ENCODE measurements at regions not wholly inside any gene's neighbourhood (a gene's known extent, or its start where the extent isn't known, plus 50 kb on each side); places are given as distances from the start of the nearest gene placed in this dataset.

DNA sequence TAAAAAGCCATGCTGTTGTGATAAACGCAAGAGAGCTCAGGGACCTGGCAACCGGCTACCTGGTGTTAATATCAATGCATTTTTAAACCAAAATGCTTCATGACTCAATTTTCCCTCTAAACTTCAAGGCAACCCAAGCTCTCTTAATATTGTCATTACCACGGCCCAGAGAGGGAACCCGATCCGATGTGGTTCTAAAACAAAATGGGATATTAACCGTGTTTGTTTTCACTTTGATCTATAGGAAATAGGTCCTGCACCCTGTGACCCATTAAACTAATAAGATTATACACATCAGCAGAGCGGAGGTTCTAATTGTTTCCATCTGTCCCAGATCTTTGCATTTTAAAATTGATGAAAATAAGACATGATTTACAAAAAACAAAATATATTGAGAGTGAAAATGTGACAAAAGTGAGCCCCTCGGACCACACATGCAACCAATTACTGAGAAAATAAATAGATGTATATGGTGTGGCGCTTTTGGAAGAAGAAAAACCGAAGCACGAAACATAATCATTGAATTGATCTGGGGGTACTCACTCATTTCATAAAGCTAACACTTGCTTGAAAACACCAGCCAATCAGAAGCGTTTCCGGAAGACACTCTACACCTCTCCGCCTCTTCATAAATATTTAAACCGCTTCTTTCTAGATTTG lies 290.3 kb upstream of the NFE2L3 start:
- Histone ChIP-seq H3K4me3 (no peak overlapping the region), H3K4me1 (peaks cover 0 to 7% of the 10 kb centered on the region in 2 donors), H3K9me3 (peaks cover 0 to 6% of the 10 kb centered on the region in 2 donors), H3K27ac (no peak overlapping the region), H3K36me3 (no peaks in the 10 kb centered on the region), H3K27me3 (peaks cover 93 to 100% of the 10 kb centered on the region in 2 donors)
- ATAC-seq (no peak), DNase-seq (no peak)
- intact Hi-C loops (cut with DNase I), result no loop called here
- TF ChIP-seq, protein P1, sequence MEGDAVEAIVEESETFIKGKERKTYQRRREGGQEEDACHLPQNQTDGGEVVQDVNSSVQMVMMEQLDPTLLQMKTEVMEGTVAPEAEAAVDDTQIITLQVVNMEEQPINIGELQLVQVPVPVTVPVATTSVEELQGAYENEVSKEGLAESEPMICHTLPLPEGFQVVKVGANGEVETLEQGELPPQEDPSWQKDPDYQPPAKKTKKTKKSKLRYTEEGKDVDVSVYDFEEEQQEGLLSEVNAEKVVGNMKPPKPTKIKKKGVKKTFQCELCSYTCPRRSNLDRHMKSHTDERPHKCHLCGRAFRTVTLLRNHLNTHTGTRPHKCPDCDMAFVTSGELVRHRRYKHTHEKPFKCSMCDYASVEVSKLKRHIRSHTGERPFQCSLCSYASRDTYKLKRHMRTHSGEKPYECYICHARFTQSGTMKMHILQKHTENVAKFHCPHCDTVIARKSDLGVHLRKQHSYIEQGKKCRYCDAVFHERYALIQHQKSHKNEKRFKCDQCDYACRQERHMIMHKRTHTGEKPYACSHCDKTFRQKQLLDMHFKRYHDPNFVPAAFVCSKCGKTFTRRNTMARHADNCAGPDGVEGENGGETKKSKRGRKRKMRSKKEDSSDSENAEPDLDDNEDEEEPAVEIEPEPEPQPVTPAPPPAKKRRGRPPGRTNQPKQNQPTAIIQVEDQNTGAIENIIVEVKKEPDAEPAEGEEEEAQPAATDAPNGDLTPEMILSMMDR (IDR thresholded peaks at IDR 0.05), result no peak

DNA sequence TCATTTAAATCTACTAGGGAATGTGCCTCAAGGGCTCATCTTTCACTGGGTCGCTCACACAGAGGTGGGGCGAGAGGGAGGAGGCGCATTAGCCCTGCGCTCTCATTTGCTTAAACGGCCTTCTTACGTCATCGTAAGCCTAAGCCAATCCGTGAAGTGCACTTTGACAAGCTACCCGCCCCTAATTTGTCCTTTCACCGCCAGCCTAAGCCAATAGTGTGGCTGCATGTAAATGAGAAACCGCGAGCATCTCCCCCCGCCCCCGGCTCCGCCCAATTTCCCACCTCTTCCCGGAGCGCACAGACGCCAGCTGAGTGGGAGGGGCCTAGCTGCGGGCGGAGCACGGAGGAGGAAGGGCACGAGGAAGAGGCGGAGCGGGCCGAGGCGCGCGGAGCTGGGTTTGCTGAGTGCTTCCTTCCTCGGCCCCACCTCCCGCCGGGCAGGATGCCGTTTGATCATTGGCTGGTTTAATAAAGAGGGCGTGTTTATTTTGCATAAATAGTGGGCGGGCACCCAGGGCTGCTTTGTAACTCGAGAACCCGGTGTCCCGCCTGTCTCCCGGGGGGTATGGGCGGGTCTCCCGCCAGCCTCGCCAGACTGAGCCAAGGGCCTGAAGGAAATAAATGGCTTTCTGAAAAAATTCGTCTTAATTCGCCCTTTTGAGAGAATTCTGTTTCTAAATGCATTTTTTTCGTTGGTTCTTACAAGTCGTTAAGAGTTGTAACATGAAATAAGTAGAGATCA lies 289.6 kb upstream of the NFE2L3 start:
- TF ChIP-seq, protein P1 (IDR thresholded peaks at IDR 0.05), result no peak

GRCh38 chr7:25863005-25863728 lies 288.8 kb upstream of the NFE2L3 start:
- peaks cover 95 to 100% of the 10 kb centered on the region in 2 donors for H3K27me3 ChIP-seq
- intact Hi-C loops (cut with DNase I), result no loop called here
- TF ChIP-seq, protein P1 (IDR thresholded peaks at IDR 0.05), result no peak

More for the DNA sequence above, 289.6 kb upstream of the NFE2L3 start:
- DNase-seq (peak; percentile 88 to 99 (median 96)), ATAC-seq (peak; percentile 96)
- peaks cover 0 to 6% of the 10 kb centered on the region in 2 donors for H3K9me3 ChIP-seq
- H3K36me3 ChIP-seq, result no peaks in the 10 kb centered on the region
- intact Hi-C loops (cut with DNase I), result no loop called here
- peak overlapping the region in 1 of 2 donors; percentile 6 for H3K4me3 ChIP-seq
- peaks cover 0 to 7% of the 10 kb centered on the region in 2 donors for H3K4me1 ChIP-seq
- no peak overlapping the region for H3K27ac ChIP-seq
- peaks cover 95 to 100% of the 10 kb centered on the region in 2 donors for H3K27me3 ChIP-seq

GRCh38 chr7:25863729-25864110 lies 288.3 kb upstream of the NFE2L3 start:
- intact Hi-C loops (cut with DNase I), result no loop called here
- Histone ChIP-seq H3K4me3 (no peak overlapping the region), H3K9me3 (peaks cover 0 to 6% of the 10 kb centered on the region in 2 donors), H3K27me3 (peaks cover 95 to 100% of the 10 kb centered on the region in 2 donors), H3K4me1 (peaks cover 0 to 7% of the 10 kb centered on the region in 2 donors), H3K27ac (no peak overlapping the region), H3K36me3 (no peaks in the 10 kb centered on the region)
- TF ChIP-seq, protein P1 (IDR thresholded peaks at IDR 0.05), result no peak
- ATAC-seq, result no peak
- DNase-seq, result no peak

More at GRCh38 chr7:25863005-25863728, 288.8 kb upstream of the NFE2L3 start:
- no peak overlapping the region for H3K27ac ChIP-seq
- no peak for ATAC-seq
- H3K4me3 ChIP-seq, result peak overlapping the region in 1 of 2 donors; percentile 6
- peaks cover 0 to 6% of the 10 kb centered on the region in 2 donors for H3K9me3 ChIP-seq
- no peak for DNase-seq
- H3K36me3 ChIP-seq, result no peaks in the 10 kb centered on the region
- H3K4me1 ChIP-seq, result peaks cover 0 to 7% of the 10 kb centered on the region in 2 donors

Measured in left lung (tissue), 4 donors.